IMR-90 (cell line): ENCODE measurements at regions not wholly inside any gene's neighbourhood (a gene's known extent, or its start where the extent isn't known, plus 50 kb on each side); places are given as distances from the start of the nearest gene placed in this dataset.

Experiments used
- ATAC-seq: fragments of 200-7000 bp; cut with Tn5 transposase; 2 replicates; pipeline ENCODE4 v1.9.1; 2020; ENCODE audit warnings: low read depth, mild to moderate bottlenecking, moderate library complexity
- BruUV-seq: library from RNA; stranded (reverse); fragments of 400-500 nt; replicated peaks from 2 replicates; lab custom pipeline; 2021; lab: Mats Ljungman, UMichigan
- CTCF ChIA-PET: fragments of 300-600 bp; formaldehyde crosslinking; extraction: SDS; loops from one replicate; lab custom pipeline; 2021; ENCODE audit warnings: antibody characterized with exemption; lab: Yijun Ruan, JAX
- POLR2A ChIA-PET: fragments of 300-600 bp; sonication (Branson Sonifier 250); formaldehyde crosslinking; loops from one replicate; lab custom pipeline; 2022; ENCODE audit warnings: antibody characterized with exemption; ENCODE audit not compliant: unreplicated experiment; lab: Charles Lee
- DNase-seq: peaks from one replicate; pipeline ENCODE4 v3.0.0; 2013
- H2AFZ ChIP-seq: replicated peaks from 2 replicates; pipeline ENCODE3; 2013; ENCODE audit warnings: low read length, mild to moderate bottlenecking; ENCODE audit not compliant: poor library complexity
- H2AK5ac ChIP-seq: 2 replicates; pipeline ENCODE4 v1.6.1; 2013; ENCODE audit warnings: low read depth, low read length, inconsistent platforms
- H2AK9ac ChIP-seq: replicated peaks from 2 replicates; pipeline ENCODE3; 2013; ENCODE audit warnings: mild to moderate bottlenecking, low read depth, low read length, moderate library complexity; ENCODE audit not compliant: poor library complexity
- H2BK120ac ChIP-seq: 2 replicates; pipeline ENCODE4 v1.6.1; 2013; ENCODE audit warnings: low read depth, low read length, inconsistent platforms
- H2BK15ac ChIP-seq: 3 replicates; pipeline ENCODE4 v1.6.1; 2013; ENCODE audit warnings: low read depth, low read length, inconsistent platforms
- H2BK20ac ChIP-seq: 2 replicates; pipeline ENCODE4 v1.6.1; 2013; ENCODE audit warnings: low read depth, mild to moderate bottlenecking, inconsistent platforms, low read length, moderate library complexity
- H2BK5ac ChIP-seq: 2 replicates; pipeline ENCODE4 v1.6.1; 2013; ENCODE audit warnings: mild to moderate bottlenecking, low read depth, low read length, inconsistent platforms; ENCODE audit not compliant: poor library complexity, severe bottlenecking
- H3K14ac ChIP-seq: replicated peaks from 2 replicates; pipeline ENCODE4 v1.6.1; 2013; ENCODE audit warnings: low read depth, low read length, inconsistent platforms
- H3K18ac ChIP-seq: 2 replicates; pipeline ENCODE4 v1.6.1; 2013; ENCODE audit warnings: low read depth, low read length, control low read depth
- H3K23ac ChIP-seq: 2 replicates; pipeline ENCODE4 v1.6.1; 2013; ENCODE audit warnings: low read depth, low read length, inconsistent platforms
- H3K27ac ChIP-seq: 2 replicates; pipeline ENCODE4 v1.5.1; 2013; ENCODE audit warnings: mild to moderate bottlenecking, control low read depth, low read length; ENCODE audit not compliant: insufficient read depth
- H3K27me3 ChIP-seq: 2 replicates; pipeline ENCODE4 v1.6.1; 2013; ENCODE audit warnings: low read length; ENCODE audit not compliant: control insufficient read depth, insufficient read depth
- H3K36me3 ChIP-seq: 2 replicates; pipeline ENCODE4 v1.6.1; 2013; ENCODE audit warnings: low read length, mixed read lengths; ENCODE audit not compliant: control insufficient read depth, insufficient read depth
- H3K4ac ChIP-seq: 2 replicates; pipeline ENCODE4 v1.6.1; 2013; ENCODE audit warnings: low read depth, low read length, inconsistent platforms
- H3K4me1 ChIP-seq: 2 replicates; pipeline ENCODE4 v1.6.1; 2013; ENCODE audit warnings: low read length, mixed read lengths; ENCODE audit not compliant: control insufficient read depth, insufficient read depth
- H3K4me2 ChIP-seq: 2 replicates; pipeline ENCODE4 v1.6.1; 2013; ENCODE audit warnings: low read depth, mild to moderate bottlenecking, control low read depth, low read length, moderate library complexity
- H3K4me3 ChIP-seq: 2 replicates; pipeline ENCODE4 v1.5.1; 2013; ENCODE audit warnings: low read depth, mild to moderate bottlenecking, control low read depth, low read length, moderate library complexity; ENCODE audit not compliant: insufficient read depth
- H3K56ac ChIP-seq: 2 replicates; pipeline ENCODE4 v1.6.1; 2013; ENCODE audit warnings: low read length, inconsistent platforms; ENCODE audit not compliant: insufficient read depth; ENCODE audit errors: extremely low read depth
- H3K79me1 ChIP-seq, 2 experiments: 2 replicates each; pipeline ENCODE4 v1.6.1; 2013; ENCODE audit warnings: low read length in 2 of 2, inconsistent platforms in 1 of 2, low read depth in 1 of 2
- H3K9ac ChIP-seq: 2 replicates; pipeline ENCODE4 v1.6.1; 2013; ENCODE audit warnings: low read depth, low read length, control low read depth
- H3K9me1 ChIP-seq: 2 replicates; pipeline ENCODE4 v1.6.1; 2013; ENCODE audit warnings: low read length, inconsistent platforms; ENCODE audit not compliant: insufficient read depth
- H3K9me3 ChIP-seq: 2 replicates; pipeline ENCODE4 v1.6.1; 2013; ENCODE audit warnings: low read length; ENCODE audit not compliant: control insufficient read depth, insufficient read depth
- H4K20me1 ChIP-seq: 2 replicates; pipeline ENCODE4 v1.6.1; 2013; ENCODE audit warnings: low read length, inconsistent platforms; ENCODE audit not compliant: insufficient read depth
- H4K5ac ChIP-seq: 2 replicates; pipeline ENCODE4 v1.6.1; 2013; ENCODE audit warnings: mild to moderate bottlenecking, low read depth, low read length, control low read depth
- H4K8ac ChIP-seq, 2 experiments: 2 replicates each; pipeline ENCODE4 v1.6.1; 2013; ENCODE audit warnings: low read depth in 2 of 2, low read length in 2 of 2, control low read depth in 1 of 2, inconsistent platforms in 1 of 2
- H4K91ac ChIP-seq: 2 replicates; pipeline ENCODE4 v1.6.1; 2013; ENCODE audit warnings: low read depth, low read length, inconsistent platforms; ENCODE audit not compliant: insufficient read depth
- BHLHE40 ChIP-seq: fragments of 150-350 bp; IDR thresholded peaks from 2 replicates; pipeline ENCODE4 v1.6.1; 2016; ENCODE audit warnings: mild to moderate bottlenecking, low read depth, low read length
- CEBPB ChIP-seq: IDR thresholded peaks from 2 replicates; pipeline ENCODE4 v1.6.1; 2012; ENCODE audit warnings: low read depth, low read length, improper control_type of control experiment
- CHD1 ChIP-seq: IDR thresholded peaks from 2 replicates; pipeline ENCODE4 v1.6.1; 2012; ENCODE audit warnings: low read depth, low read length, improper control_type of control experiment
- CTCF ChIP-seq: conservative IDR thresholded peaks from 2 replicates; pipeline ENCODE4 v1.5.1; 2012; ENCODE audit warnings: mild to moderate bottlenecking, low read depth, low read length, improper control_type of control experiment
- ELK1 ChIP-seq: fragments of 150-350 bp; IDR thresholded peaks from 2 replicates; pipeline ENCODE4 v1.6.1; 2016; ENCODE audit warnings: low read depth, mild to moderate bottlenecking, low read length, moderate library complexity, borderline replicate concordance
- FOS ChIP-seq: fragments of 150-350 bp; IDR thresholded peaks from 2 replicates; pipeline ENCODE4 v1.6.1; 2016; ENCODE audit warnings: low read depth, low read length
- MAFK ChIP-seq: IDR thresholded peaks from 2 replicates; pipeline ENCODE4 v1.6.1; 2012; ENCODE audit warnings: low read depth, low read length, improper control_type of control experiment
- MAZ ChIP-seq: IDR thresholded peaks from 2 replicates; pipeline ENCODE4 v1.6.1; 2012; ENCODE audit warnings: low read depth, mild to moderate bottlenecking, low read length, improper control_type of control experiment, moderate library complexity, borderline replicate concordance
- MXI1 ChIP-seq: IDR thresholded peaks from 2 replicates; pipeline ENCODE4 v1.6.1; 2012; ENCODE audit warnings: low read depth, mild to moderate bottlenecking, low read length, moderate library complexity, borderline replicate concordance
- NFE2L2 ChIP-seq: fragments of 150-350 bp; IDR thresholded peaks from 2 replicates; pipeline ENCODE4 v1.6.1; 2016; ENCODE audit warnings: low read depth, mild to moderate bottlenecking, low read length
- POLR2A ChIP-seq: IDR thresholded peaks from 2 replicates; pipeline ENCODE4 v1.6.1; 2012; ENCODE audit warnings: mild to moderate bottlenecking, low read depth, low read length
- RAD21 ChIP-seq: IDR thresholded peaks from 2 replicates; pipeline ENCODE4 v1.6.1; 2012; ENCODE audit warnings: low read length, improper control_type of control experiment
- RCOR1 ChIP-seq: IDR thresholded peaks from 2 replicates; pipeline ENCODE4 v1.6.1; 2012; ENCODE audit warnings: mild to moderate bottlenecking, low read length, improper control_type of control experiment; ENCODE audit not compliant: insufficient replicate concordance
- RFX5 ChIP-seq: IDR thresholded peaks from 2 replicates; pipeline ENCODE4 v1.8.0; 2012; ENCODE audit warnings: low read depth, mild to moderate bottlenecking, low read length, moderate library complexity
- SMC3 ChIP-seq: fragments of 150-350 bp; IDR thresholded peaks from 2 replicates; pipeline ENCODE4 v1.6.1; 2016; ENCODE audit warnings: low read depth, mild to moderate bottlenecking, antibody characterized with exemption, low read length, moderate library complexity
- USF2 ChIP-seq: fragments of 150-350 bp; IDR thresholded peaks from 2 replicates; pipeline ENCODE4 v1.6.1; 2017; ENCODE audit warnings: mild to moderate bottlenecking, antibody characterized with exemption, low read length, low read depth
- WGBS, 2 experiments: methylation state at CpG; one replicate each; pipeline versions ENCODE4 v1.1.5 to v1.1.7; 2013; ENCODE audit warnings: missing lambda C conversion rate in 2 of 2; ENCODE audit not compliant: insufficient read length in 1 of 2; ENCODE audit errors: extremely low coverage in 2 of 2; 5-methylcytosine and 5-hydroxymethylcytosine counted together
- dilution Hi-C: fragments of 300-500 bp; cut with HindIII; formaldehyde crosslinking; loops from one replicate; pipeline ENCODE4 v1.14.3; 2018; ENCODE audit warnings: low sequenced_read_pairs; ENCODE audit not compliant: unreplicated experiment
- in situ Hi-C: fragments of 300-500 bp; cut with MboI; formaldehyde crosslinking; loops from 3 replicates; pipeline ENCODE4 v1.14.3; 2019; ENCODE audit warnings: low sequenced_read_pairs, inconsistent platforms, mixed read lengths
- intact Hi-C: fragments of 100-400 bp; cut with micrococcal nuclease; formaldehyde crosslinking; loops from 2 replicates; pipeline ENCODE4 v1.10.0; 2022

GRCh38 chr10:78557433-78557925 lies 511.3 kb upstream of the ZMIZ1 start:
- no peak for ATAC-seq
- dilution Hi-C loops, result no loop called here

More at GRCh38 chr10:78557433-78557925, 511.3 kb upstream of the ZMIZ1 start:
- no peak overlapping the region for H2BK120ac ChIP-seq
- no peak overlapping the region for H3K4me3 ChIP-seq
- POLR2A ChIA-PET, result no interaction called here
- no peak overlapping the region for H3K9ac ChIP-seq
- H3K14ac ChIP-seq, result no peak overlapping the region
- no peaks in the 10 kb centered on the region for H3K79me1 ChIP-seq
- no peaks in the 10 kb centered on the region for H3K9me3 ChIP-seq
- H4K91ac ChIP-seq, result no peak overlapping the region
- in situ Hi-C loops, result no loop called here
- H3K23ac ChIP-seq, result no peak overlapping the region
- intact Hi-C loops, result loop anchor here (10.0 kb wide), 1 partner anchor 507 kb away; the partner anchor contains the start of gene ZMIZ1
- H3K4me2 ChIP-seq, result no peak overlapping the region
- H3K27me3 ChIP-seq, result peaks cover 3% of the 10 kb centered on the region
- no peak overlapping the region for H3K4ac ChIP-seq
- H2AK9ac ChIP-seq, result no peak overlapping the region
- H4K20me1 ChIP-seq, result no peaks in the 10 kb centered on the region
- CTCF ChIA-PET, result no interaction called here
- H3K4me1 ChIP-seq, result peaks cover 3% of the 10 kb centered on the region; the same call in 1 of the 2 replicates
- WGBS, 2 experiments, result no CpG with 5 or more reads among the region's 2 CpGs
- no peak overlapping the region for H3K27ac ChIP-seq
- no peaks in the 10 kb centered on the region for H3K36me3 ChIP-seq
- H2BK15ac ChIP-seq, result no peak overlapping the region
- no peak overlapping the region for H3K56ac ChIP-seq
- no peak overlapping the region for H2AFZ ChIP-seq
- H2BK5ac ChIP-seq, result no peak overlapping the region
- H4K5ac ChIP-seq, result no peak overlapping the region
- no peak overlapping the region for H4K8ac ChIP-seq
- TF ChIP-seq MAFK, result no peak
- TF ChIP-seq RFX5, result no peak
- TF ChIP-seq CTCF, result no peak
- no peak for TF ChIP-seq CEBPB
- no peak for TF ChIP-seq CHD1
- no peak for TF ChIP-seq BHLHE40
- no peak for TF ChIP-seq RAD21
- no peak for TF ChIP-seq USF2
- TF ChIP-seq NFE2L2, result no peak
- TF ChIP-seq FOS, result no peak
- TF ChIP-seq MXI1, result no peak
- no peak for TF ChIP-seq RCOR1
- no peak for TF ChIP-seq POLR2A
- TF ChIP-seq ELK1, result no peak
- TF ChIP-seq MAZ, result no peak
- TF ChIP-seq SMC3, result no peak
- H2BK20ac ChIP-seq, result no peak overlapping the region
- peaks cover 3% of the 10 kb centered on the region for H3K9me1 ChIP-seq
- BruUV-seq, result no TSS peak
- H2AK5ac ChIP-seq, result no peak overlapping the region
- no peak overlapping the region for H3K18ac ChIP-seq
- no peak for DNase-seq
